GM18499 (cell line): ENCODE measurements at regions not wholly inside any gene's neighbourhood (a gene's known extent, or its start where the extent isn't known, plus 50 kb on each side); places are given as distances from the start of the nearest gene placed in this dataset.

Source experiments
- ATAC-seq: cut with Tn5 transposase; IDR thresholded peaks from one replicate; pipeline ENCODE4 v1.9.1; 2021; ENCODE audit warnings: moderate number of reproducible peaks; ENCODE audit not compliant: insufficient read depth, unreplicated experiment

DNA sequence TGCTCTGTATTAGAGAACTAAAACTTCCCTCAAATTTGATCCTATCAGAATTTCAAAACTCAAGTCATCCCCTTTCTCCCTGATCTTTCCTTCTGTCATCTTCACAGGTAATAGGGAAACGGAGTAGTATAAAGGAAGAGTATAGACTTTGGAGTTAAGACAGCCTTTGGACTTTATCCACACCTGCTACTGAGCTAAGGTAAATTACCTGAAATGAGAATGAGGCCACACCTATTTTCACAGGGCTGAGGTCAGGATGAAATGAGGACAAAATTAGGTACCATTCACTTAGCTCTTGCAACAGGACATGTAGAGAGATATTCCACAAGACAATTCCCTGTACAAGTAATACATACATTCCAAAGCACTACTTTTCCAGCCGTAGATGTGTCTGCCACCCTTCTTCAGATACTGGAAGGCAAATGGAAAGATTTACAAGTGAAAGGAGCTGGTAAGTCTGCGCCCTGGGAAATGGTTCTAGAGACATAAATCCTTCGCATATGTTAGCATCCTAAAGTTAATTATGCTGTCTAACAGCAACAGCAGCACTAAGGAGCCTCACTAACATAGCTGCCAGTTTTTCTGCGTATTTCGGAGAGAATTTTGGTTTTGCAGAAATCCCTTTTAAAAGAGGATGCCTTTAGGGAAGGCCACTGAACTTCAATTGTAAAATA, 461.8 kb downstream of the SHQ1 start:
- ATAC-seq: no peak

DNA sequence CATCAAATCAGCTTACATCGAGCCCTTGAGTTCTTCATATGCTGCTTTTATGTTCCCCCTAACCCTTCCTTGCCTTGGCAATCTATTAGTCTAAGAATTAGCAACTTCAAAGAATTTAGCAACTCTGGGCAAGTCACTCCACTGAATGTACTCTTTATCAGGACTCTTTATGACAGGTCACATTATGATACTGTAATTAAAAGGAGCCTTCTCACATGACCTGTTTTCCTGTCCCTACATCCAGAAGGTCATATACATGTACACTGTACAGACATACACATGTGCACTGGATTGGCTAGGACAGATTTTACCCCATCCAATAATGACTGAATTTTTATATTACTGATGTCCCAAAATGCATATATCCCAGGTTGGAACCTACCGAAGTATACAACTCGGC, 463.1 kb downstream of the SHQ1 start:
- no peak for ATAC-seq

DNA sequence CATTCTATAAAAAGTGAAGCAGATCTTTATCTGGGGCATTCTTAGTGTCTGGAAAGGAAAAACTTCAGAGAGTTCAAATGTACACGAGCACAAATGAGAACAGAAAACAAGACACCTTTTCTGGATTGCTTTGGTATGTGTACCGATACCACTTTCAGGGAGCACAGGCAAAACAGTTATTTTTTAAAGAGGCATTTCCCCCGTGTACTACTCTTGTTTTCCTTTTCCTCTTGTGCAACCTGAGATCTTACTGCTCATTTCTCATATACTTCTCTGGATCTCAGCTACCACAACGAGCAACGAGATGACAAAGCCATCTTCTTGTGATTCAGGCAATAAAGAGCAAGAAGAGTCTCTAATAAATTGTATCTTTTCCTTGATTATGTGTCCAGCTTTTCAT, 463.6 kb downstream of the SHQ1 start:
- ATAC-seq: no peak

DNA sequence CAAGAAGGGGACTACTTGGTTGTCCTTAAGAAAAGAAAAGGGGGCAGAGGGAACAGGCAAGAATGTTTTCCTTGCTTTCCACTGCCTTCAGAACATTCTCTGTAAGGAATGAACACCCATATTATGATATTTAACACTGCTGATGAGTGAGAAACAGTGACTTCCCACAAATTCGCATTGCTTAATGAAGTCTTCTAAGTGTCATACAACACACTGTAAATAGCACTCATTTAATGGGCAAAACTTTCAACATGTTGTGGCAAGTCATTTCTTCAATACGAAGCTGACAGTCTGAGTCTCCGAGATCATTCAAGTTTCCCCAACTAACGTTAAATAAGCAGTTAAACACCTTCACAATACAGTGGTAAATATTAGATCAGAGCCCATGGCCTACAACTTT, 464.4 kb downstream of the SHQ1 start:
- no peak for ATAC-seq

GRCh38 chr3:72383230-72383629, 465.0 kb downstream of the SHQ1 start:
- ATAC-seq: no peak

DNA sequence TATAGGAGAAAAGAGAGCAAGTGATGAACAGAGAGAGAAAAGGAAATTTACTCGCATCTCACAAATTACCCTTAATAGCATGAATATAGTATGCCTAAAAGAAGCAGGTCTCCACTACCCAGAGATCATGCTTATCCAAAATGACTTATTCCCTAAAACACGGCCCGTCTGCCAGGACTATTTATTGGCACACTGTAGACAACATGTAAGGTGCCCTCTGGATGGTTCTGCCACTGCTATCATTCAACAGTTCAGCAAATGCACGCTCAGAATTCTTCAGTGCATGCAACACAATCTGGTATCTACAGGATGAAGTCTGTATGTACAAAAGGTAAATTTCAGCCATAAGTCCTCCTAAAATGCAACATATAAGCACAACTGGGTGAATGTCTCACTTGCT, 465.8 kb downstream of the SHQ1 start:
- ATAC-seq: no peak

- no peak for ATAC-seq
These were observed 466.7 kb downstream of the SHQ1 start for GRCh38 chr3:72381584-72381983.

DNA sequence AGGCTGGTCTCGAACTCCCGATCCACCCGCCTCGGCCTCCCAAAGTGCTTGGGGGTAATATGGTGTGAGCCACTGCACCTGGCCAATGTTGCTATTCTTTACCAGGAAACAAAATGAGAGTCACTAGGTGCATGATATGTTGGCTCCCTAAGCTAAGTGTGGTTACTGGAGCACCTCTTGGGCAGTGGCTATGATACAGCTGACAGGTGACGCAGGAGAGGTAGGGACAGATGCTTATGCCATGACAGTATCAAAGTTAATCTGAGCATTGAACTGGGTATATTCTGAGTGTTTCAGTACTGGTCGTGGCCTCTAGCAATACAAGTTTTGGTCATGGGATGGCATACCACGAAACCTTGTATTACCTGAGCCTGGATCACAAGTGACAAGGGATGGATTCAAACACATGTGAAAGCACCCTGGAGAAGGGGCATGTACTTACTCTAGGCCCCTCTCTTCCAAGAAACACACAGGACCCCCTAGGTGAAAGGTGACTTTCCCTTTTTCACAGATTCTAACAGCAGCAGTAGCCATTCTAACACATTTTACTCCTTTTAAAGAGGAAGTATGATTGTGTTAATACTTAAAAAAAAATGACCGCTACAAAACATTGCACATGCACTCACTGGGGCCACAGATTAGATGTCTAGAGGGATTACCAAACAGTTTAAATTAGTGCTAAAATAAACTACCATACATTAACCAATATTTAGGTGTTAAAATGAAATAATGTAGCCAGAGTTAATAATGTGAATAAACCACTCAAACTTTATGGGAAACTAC, 467.3 kb downstream of the SHQ1 start:
- no peak for ATAC-seq

DNA sequence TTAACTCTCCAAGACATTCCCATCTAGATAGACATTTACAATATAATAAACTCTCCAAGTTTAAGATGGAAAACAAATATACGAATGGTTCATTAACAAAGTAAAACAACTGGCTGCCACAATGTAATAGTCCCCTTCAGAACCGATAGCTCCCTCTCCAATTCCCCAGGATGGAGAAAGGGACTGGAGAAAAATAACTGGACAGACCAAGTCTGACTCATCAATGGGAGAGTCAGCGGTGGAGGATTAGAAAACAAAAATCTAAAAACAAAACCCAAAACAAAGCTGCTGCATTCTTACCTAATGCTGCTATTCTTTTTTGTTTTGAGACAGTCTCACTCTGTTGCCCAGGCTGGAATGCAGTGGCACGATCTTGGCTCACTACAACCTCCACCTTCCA, 468.1 kb downstream of the SHQ1 start:
- ATAC-seq: no peak

- ATAC-seq: no peak
These were observed 468.6 kb downstream of the SHQ1 start for GRCh38 chr3:72379500-72380187.

GRCh38 chr3:72378287-72378686, 470.0 kb downstream of the SHQ1 start:
- no peak for ATAC-seq

DNA sequence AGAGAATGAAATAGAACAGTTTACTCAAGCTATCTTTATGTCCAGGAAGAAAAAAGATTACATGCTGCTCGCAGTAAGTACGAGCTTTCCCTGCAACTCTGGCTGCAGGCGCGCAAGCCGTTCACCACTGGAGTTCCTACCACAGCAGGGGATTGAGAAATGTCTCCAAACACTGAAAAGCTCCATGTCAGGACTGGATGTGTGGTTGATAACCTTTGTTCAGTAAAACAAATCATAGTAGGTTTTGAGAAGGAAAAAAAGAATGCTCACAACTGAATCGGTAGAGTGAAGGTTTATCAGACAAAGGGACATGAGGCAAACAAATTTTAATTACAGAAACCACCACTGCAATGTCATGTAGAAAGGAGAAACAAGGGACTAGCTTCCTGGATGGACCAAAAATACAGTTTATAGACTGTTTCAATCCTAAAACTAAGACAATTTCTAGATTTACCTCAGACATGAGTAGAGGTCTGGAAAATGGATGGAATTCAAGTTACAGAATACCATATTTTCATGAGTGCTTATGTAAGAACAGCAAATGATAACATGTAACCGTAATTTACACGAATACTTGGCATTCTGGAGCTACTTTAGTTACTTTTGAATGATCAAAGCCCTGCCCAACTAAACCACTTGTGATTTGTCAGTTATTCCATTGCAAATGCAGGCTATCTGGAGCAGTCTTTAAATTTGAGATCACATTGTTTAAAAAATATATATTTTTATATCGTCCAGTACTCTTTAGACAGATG, 471.1 kb downstream of the SHQ1 start:
- ATAC-seq: no peak

DNA sequence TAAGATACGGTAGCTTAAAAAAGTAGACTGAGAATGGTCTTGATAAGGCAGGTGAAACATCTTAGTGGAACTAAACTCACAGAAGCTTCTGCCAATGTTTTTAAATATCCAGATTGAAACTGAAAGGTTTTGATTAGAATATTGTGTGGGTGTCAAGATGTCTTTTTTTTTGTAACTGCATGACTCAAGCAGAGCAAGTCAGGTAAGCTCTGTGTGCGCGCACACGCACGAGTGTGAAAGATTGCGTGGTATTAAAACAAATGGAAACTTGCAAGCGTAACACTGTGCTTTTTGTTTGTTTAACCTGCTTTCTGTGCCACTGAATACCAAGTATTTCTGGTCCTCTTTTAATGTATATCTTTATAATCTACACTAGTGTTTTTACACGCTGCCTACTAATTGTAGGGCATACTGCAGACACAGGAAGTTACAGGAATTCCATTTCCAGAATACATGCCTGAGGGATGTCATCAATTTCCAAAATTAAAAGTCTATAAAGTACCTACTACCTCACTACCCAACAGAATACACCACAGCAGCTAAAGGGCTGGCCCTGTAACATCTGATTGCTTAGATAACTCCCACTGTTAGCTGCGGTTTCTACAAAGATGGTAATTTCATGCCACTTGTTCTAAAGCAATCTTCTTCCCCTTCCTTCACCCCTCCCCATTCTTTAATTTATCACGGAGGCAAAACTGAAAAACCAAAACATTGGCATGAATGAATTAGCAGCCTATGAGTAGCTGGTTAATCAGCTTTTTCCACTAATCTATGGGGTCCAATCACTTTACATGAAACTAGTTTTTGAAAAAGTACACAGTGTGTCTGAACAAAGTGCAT, 472.8 kb downstream of the SHQ1 start:
- ATAC-seq: no peak

DNA sequence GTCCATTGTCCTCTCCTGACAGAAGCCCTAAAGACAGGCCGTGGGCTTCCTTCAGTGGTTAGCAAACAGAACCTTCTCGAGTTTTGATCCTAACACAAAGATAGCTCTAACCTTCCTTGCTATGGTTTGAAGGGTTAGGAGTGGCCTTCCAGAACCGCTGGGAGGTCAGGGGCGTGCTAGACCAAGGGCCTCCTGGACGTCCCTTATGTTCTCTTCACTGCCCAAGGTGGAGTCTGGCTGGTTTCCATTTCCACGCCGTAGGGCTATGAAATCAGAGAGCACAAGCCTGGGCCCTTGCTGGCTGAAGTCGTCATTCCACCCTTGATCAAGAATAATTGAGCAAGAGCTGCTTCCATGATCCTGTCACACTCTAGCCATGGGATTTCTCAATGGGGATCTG, 475.1 kb downstream of the SHQ1 start:
- ATAC-seq: no peak

- no peak for ATAC-seq
These were observed 476.1 kb downstream of the SHQ1 start for GRCh38 chr3:72372161-72372560.

- no peak for ATAC-seq
These were observed 476.8 kb downstream of the SHQ1 start for GRCh38 chr3:72371431-72371830.

- ATAC-seq: no peak
These were observed 477.3 kb downstream of the SHQ1 start for GRCh38 chr3:72370947-72371346.

- no peak for ATAC-seq
These were observed 478.6 kb downstream of the SHQ1 start for GRCh38 chr3:72369681-72370080.

- ATAC-seq: no peak
These were observed 479.8 kb downstream of the SHQ1 start for GRCh38 chr3:72368331-72368975.
